ENCODE measurements at regions not wholly inside any gene's neighbourhood (a gene's known extent, or its start where the extent isn't known, plus 50 kb on each side); places are given as distances from the start of the nearest gene placed in this dataset.
"Not testable (repeated sequence)": the region's sequence is repeated elsewhere in the genome, so short reads cannot be mapped to it uniquely, and the experiment has no call there.

DNA sequence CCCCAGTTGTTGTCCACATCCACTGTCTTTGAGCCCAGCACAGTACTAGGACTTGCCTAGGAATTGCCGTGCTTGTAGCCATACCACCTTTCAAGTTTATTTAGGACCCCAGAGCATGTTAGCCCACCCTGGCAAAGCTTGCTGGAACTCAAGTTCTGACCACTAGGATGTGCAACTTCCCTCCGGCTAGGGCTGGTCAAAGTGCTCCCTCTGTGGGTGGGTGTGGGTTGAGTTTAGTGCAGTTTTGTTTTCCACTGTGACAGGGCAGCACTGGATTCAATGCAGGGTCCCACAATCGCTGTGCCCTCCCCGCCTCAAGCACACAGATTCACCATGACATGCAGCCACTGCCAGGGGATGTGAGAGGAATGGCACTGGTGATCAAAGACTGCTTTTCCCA lies 96.0 kb downstream of the RASGEF1B start:
- no peak for DNase-seq (ENCODE audit: low read depth)

GRCh38 chr4:81369886-81370285 lies 101.8 kb downstream of the RASGEF1B start:
- no peak for DNase-seq (ENCODE audit: low read depth)

DNA sequence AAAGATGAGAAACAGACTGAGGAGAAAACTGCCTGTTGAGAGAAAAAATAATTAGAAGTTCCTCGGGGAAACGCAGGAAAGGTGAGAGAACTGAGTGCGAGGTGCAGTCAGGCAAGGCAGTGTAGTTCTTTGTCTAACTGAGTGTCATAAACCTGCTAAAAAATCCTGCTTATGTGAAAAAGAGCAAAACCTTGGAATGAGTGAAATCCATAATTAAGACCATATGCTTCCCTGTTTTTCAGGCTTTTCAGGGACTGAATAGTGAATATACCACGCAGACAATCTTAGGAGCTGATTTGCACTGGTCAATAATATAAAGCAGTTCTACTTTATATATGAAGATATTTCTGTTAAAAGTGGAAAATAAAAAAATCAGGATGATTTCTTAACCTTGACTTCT lies 104.9 kb downstream of the RASGEF1B start:
- DNase-seq (ENCODE audit: low read depth) = no peak

GRCh38 chr4:81360737-81361136 lies 111.0 kb downstream of the RASGEF1B start:
- no peak for DNase-seq (ENCODE audit: low read depth)

DNA sequence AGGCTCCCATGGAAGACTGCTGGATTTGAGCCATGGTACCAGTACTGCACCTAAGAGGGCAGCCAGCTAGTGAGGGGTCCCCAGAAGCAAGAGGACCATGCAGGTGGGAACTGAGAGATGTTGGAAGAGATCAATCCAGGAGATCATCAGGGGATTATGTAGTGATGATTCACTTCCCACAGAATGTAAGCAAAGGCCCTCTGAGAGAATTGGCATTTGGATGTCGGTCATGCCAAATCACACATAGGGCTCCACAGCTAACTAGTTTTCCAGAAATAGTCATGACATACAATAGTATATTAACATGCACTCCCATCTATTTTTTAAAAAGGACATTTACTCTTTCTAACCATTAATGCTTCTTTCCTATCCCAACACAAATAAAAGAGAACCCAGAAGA lies 112.5 kb downstream of the RASGEF1B start:
- DNase-seq (ENCODE audit: low read depth) = no peak

DNA sequence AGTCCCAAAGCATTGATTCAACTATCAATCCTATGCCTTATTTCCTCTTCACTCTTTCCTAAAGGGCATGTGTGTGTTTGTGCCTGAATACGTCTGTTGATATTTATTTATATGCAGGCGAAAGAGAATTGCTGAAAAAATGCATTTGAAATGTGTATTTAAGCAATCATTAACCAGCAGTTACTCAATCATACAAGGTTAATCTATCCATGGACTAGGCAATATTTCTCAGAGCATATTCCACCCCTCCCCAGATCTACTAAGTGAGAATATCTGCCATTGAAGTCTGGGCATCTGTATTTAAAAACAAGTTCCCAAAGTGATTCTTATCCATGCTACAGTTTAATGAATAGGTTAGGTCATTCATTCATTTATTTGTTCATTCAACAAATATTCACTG lies 113.6 kb downstream of the RASGEF1B start:
- DNase-seq (ENCODE audit: low read depth) = no peak

GRCh38 chr4:81356621-81357020 lies 115.1 kb downstream of the RASGEF1B start:
- DNase-seq (ENCODE audit: low read depth) = no peak

GRCh38 chr4:81355136-81355535 lies 116.6 kb downstream of the RASGEF1B start:
- DNase-seq (ENCODE audit: low read depth) = no peak

DNA sequence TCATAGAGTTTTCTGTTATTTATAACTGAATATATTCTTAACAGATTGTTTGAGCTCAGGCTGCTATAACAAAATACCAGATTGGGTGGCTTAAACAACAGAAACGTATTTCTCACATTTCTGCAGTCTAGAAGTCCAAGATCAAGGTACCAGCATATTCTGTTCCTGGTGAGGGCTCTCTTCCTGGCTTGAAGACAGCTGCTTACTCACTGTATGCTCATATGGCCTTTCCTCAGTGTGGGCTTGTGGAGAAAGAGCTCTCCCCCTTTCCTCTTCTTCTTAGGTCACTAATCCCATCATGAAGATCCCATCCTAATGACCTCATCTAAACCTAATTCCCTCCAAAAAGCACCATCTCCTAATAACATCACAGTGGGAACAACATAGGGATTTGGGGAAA lies 117.8 kb downstream of the RASGEF1B start:
- DNase-seq (ENCODE audit: low read depth) = no peak

- no peak for DNase-seq (ENCODE audit: low read depth)
Observed at GRCh38 chr4:81352446-81352835, 119.3 kb downstream of the RASGEF1B start.

- peak; percentile 39 for DNase-seq (ENCODE audit: low read depth)
Observed at GRCh38 chr4:81351654-81352445, 119.9 kb downstream of the RASGEF1B start.

- DNase-seq (ENCODE audit: low read depth) = no peak
Observed at GRCh38 chr4:81350040-81350439, 121.7 kb downstream of the RASGEF1B start.

- DNase-seq (ENCODE audit: low read depth) = no peak
Observed at GRCh38 chr4:81348778-81349094, 123.0 kb downstream of the RASGEF1B start.

- DNase-seq (ENCODE audit: low read depth) = no peak
Observed at GRCh38 chr4:81348086-81348777, 123.5 kb downstream of the RASGEF1B start.

DNA sequence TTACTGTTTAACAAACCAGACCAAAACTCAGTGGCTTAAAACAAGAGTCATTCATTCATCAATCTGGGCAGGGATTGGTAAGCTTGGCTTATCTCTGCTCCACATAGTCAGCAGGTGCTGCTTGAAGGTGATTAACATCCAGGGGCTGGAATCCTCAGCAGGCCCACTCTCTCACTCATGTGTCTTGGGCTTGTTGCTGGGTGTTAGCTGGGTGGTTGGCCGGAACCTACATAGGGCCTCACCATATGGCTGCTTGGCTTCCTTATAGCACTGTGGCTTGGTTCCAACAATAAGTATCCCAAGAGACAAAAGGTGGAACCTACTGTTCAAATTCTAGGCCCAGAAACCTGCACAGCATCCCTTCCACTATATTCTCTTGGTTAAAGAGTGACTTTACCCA lies 125.0 kb downstream of the RASGEF1B start:
- no peak for DNase-seq (ENCODE audit: low read depth)

- no peak for DNase-seq (ENCODE audit: low read depth)
Observed at GRCh38 chr4:81343536-81343935, 128.2 kb downstream of the RASGEF1B start.

DNA sequence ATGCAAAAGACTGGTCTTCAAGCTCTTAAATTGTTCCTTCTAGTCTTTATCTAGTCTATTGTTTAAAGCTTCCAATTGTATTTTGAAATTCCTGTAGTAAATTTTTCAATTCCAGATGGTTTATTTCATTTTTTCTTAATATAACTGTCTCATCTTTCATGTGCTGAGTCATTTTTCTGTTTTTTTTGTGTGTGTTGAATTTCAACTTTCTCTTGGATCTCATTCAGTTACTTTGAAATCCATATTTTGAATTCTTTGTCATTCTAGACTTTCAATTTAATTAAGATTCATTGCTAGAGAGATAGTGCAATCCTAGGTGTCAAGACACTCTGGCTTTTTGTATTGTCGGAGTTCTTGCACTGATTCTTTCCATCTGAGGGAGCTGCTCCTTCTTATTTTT lies 128.0 kb upstream of the PRKG2 start:
- DNase-seq (ENCODE audit: low read depth) = no peak

- DNase-seq (ENCODE audit: low read depth) = no peak
Observed at GRCh38 chr4:81337211-81337610, 122.2 kb upstream of the PRKG2 start.

- DNase-seq (ENCODE audit: low read depth) = no peak
Observed at GRCh38 chr4:81335122-81335912, 120.3 kb upstream of the PRKG2 start.

GRCh38 chr4:81330018-81330417 lies 115.0 kb upstream of the PRKG2 start:
- DNase-seq (ENCODE audit: low read depth) = no peak

GRCh38 chr4:81326581-81326980 lies 111.6 kb upstream of the PRKG2 start:
- no peak for DNase-seq (ENCODE audit: low read depth)

DNA sequence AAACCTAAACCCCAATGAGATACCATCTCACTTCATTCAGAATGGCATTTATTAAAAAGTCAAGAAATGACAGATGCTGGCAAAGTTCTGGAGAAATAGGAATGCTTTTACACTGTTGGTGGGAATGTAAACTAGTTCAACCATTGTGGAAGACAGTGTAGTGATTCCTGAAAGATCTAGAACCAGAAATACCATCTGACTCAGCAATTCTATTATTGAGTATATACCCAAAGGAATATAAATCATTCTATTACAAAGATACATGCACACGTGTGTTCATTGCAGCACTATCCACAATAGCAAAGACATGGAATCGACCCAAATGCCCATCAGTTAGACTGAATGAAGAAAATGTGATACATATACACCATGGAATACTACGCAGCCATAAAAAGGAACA lies 109.6 kb upstream of the PRKG2 start:
- not testable (repeated sequence) for DNase-seq (ENCODE audit: low read depth)

GRCh38 chr4:81319657-81320056 lies 104.6 kb upstream of the PRKG2 start:
- DNase-seq (ENCODE audit: low read depth) = no peak
